HepG2 (cell line): ENCODE measurements at regions not wholly inside any gene's neighbourhood (a gene's known extent, or its start where the extent isn't known, plus 50 kb on each side); places are given as distances from the start of the nearest gene placed in this dataset.
A peak's percentile ranks its signal among the peaks of the same experiment; 100 is the strongest.
"Not testable (repeated sequence)": the region's sequence is repeated elsewhere in the genome, so short reads cannot be mapped to it uniquely, and the experiment has no call there.

Experiments
- ATAC-seq: fragments of 200-7000 bp; cut with Tn5 transposase; 3 replicates; pipeline ENCODE4 v1.9.1; 2020; ENCODE audit warnings: mild to moderate bottlenecking, moderate library complexity
- BruUV-seq: library from RNA; stranded (reverse); fragments of 400-500 nt; replicated peaks from 2 replicates; lab custom pipeline; 2021; lab: Mats Ljungman, UMichigan
- CTCF ChIA-PET: fragments of 300-600 bp; formaldehyde crosslinking; extraction: SDS; loops from one replicate; lab custom pipeline; 2021; ENCODE audit warnings: low total read pairs, inconsistent platforms, low intra/inter-chr PET ratio; lab: Yijun Ruan, JAX
- POLR2A ChIA-PET: fragments of 350-600 bp; sonication (Branson Sonifier 250); formaldehyde crosslinking; loops from one replicate; lab custom pipeline; 2020; ENCODE audit warnings: antibody characterized with exemption, inconsistent platforms; lab: Yijun Ruan, JAX
- DNase-seq: peaks from one replicate; pipeline ENCODE4 v3.0.0-alpha.2; 2015; ENCODE audit warnings: low spot score
- FAIRE-seq: peaks from 3 replicates; lab custom pipeline; 2011; peaks lifted over from hg19 to GRCh38; lab: Jason Lieb, UNC
- H2AFZ ChIP-seq: one replicate; pipeline ENCODE4 v1.6.1; 2011; ENCODE audit warnings: low read length, inconsistent platforms
- H3K27ac ChIP-seq: fragments of 300-600 bp; 3 replicates; pipeline ENCODE4 v1.8.0; 2011; ENCODE audit warnings: mixed run types, mild to moderate bottlenecking, mixed read lengths, low read length, inconsistent platforms; ENCODE audit not compliant: insufficient read depth; ENCODE audit errors: extremely low read length
- H3K27me3 ChIP-seq, 2 experiments: fragments of 200-600 bp in 1 of 2; 2 replicates in 1 of 2; 3 replicates in 1 of 2; pipeline versions ENCODE4 v1.6.0 to v1.8.0; 2011; ENCODE audit warnings: low read length in 2 of 2, mild to moderate bottlenecking in 2 of 2, moderate library complexity in 2 of 2, inconsistent platforms in 1 of 2; ENCODE audit not compliant: insufficient read depth in 2 of 2, control insufficient read depth in 1 of 2
- H3K36me3 ChIP-seq, 2 experiments: fragments of 200-600 bp in 1 of 2; replicated peaks in 1 of 2; 2 replicates in 1 of 2; 3 replicates in 1 of 2; pipeline versions ENCODE4 v1.5.1 to v1.8.0; 2011; ENCODE audit warnings: low read length in 2 of 2, inconsistent platforms in 1 of 2; ENCODE audit not compliant: insufficient read depth in 2 of 2, control insufficient read depth in 1 of 2
- H3K4me1 ChIP-seq: 2 replicates; pipeline ENCODE4 v1.5.1; 2012; ENCODE audit warnings: low read length, inconsistent platforms; ENCODE audit not compliant: insufficient read depth
- H3K4me2 ChIP-seq: 2 replicates; pipeline ENCODE4 v1.6.0; 2011; ENCODE audit warnings: low read depth, low read length, inconsistent platforms
- H3K4me3 ChIP-seq, 3 experiments: fragments of 200-600 bp in 1 of 3; sonication (generic), shearing (Covaris generic) in 1 of 3; replicated peaks in 1 of 3; 2 replicates each; pipeline ENCODE4 v1.5.1; 2011 to 2016; ENCODE audit warnings: low read length in 3 of 3, inconsistent platforms in 2 of 3, low read depth in 2 of 3, mild to moderate bottlenecking in 2 of 3, control low read depth in 1 of 3, mixed read lengths in 1 of 3; ENCODE audit not compliant: insufficient read depth in 1 of 3
- H3K79me2 ChIP-seq: one replicate; pipeline ENCODE4 v1.6.1; 2011; ENCODE audit warnings: low read length, inconsistent platforms; ENCODE audit not compliant: insufficient read depth
- H3K9ac ChIP-seq: 2 replicates; pipeline ENCODE4 v1.6.0; 2011; ENCODE audit warnings: mild to moderate bottlenecking, low read depth, low read length, inconsistent platforms; ENCODE audit not compliant: insufficient read depth
- H3K9me3 ChIP-seq: 2 replicates; pipeline ENCODE4 v1.5.1; 2012; ENCODE audit warnings: mild to moderate bottlenecking, low read length
- H4K20me1 ChIP-seq: 2 replicates; pipeline ENCODE4 v1.6.0; 2011; ENCODE audit warnings: inconsistent platforms, mild to moderate bottlenecking, low read length, moderate library complexity; ENCODE audit not compliant: insufficient read depth
- WGBS: methylation state at CpG from one replicate; pipeline ENCODE4 v1.1.6; 2017; ENCODE audit warnings: low lambda C conversion rate; 5-methylcytosine and 5-hydroxymethylcytosine counted together
- in situ Hi-C: cut with HindIII; loops from 2 replicates; pipeline ENCODE4 v1.10.0; 2017; ENCODE audit warnings: low pct_unique_long_range_greater_than_20kb; ENCODE audit not compliant: extremely low pct_ligation_motif_present
- intact Hi-C: fragments of 100-400 bp; cut with micrococcal nuclease; formaldehyde crosslinking; loops from one replicate; pipeline ENCODE4 v1.10.0; 2022; ENCODE audit not compliant: unreplicated experiment

GRCh38 chr21:10397495-10397915 lies 123.9 kb upstream of the TPTE start:
- POLR2A ChIA-PET, H3K4me1 ChIP-seq, CTCF ChIA-PET, H4K20me1 ChIP-seq, FAIRE-seq, in situ Hi-C loops, BruUV-seq, intact Hi-C loops, H3K27ac ChIP-seq, H3K79me2 ChIP-seq, H3K36me3 ChIP-seq, H2AFZ ChIP-seq, H3K4me2 ChIP-seq, H3K27me3 ChIP-seq, H3K4me3 ChIP-seq, H3K9ac ChIP-seq, DNase-seq: not testable (repeated sequence)
- ATAC-seq: peak; percentile 21
- WGBS: 22% methylated on average over 11 of the region's 13 CpGs
- peaks cover 68% of the 10 kb centered on the region for H3K9me3 ChIP-seq

- H3K9ac ChIP-seq, CTCF ChIA-PET, H4K20me1 ChIP-seq, H3K79me2 ChIP-seq, H2AFZ ChIP-seq, H3K27ac ChIP-seq, H3K4me3 ChIP-seq, H3K27me3 ChIP-seq, H3K36me3 ChIP-seq, ATAC-seq, H3K4me2 ChIP-seq, DNase-seq, POLR2A ChIA-PET, BruUV-seq, H3K4me1 ChIP-seq, intact Hi-C loops, FAIRE-seq, in situ Hi-C loops: not testable (repeated sequence)
- peaks cover 74% of the 10 kb centered on the region for H3K9me3 ChIP-seq
- WGBS: 11% methylated on average over 3 of the region's 10 CpGs
These were observed 122.5 kb upstream of the TPTE start for GRCh38 chr21:10398692-10399489.

- CTCF ChIA-PET, H3K36me3 ChIP-seq, H4K20me1 ChIP-seq, in situ Hi-C loops, H3K4me3 ChIP-seq, H3K4me1 ChIP-seq, ATAC-seq, H3K9ac ChIP-seq, H3K4me2 ChIP-seq, H3K27me3 ChIP-seq, H3K79me2 ChIP-seq, intact Hi-C loops, POLR2A ChIA-PET, FAIRE-seq, DNase-seq, H2AFZ ChIP-seq, H3K27ac ChIP-seq, BruUV-seq: not testable (repeated sequence)
- 42% methylated on average over 16 of the region's 18 CpGs for WGBS
- H3K9me3 ChIP-seq: peaks cover 81% of the 10 kb centered on the region
These were observed 120.6 kb upstream of the TPTE start for GRCh38 chr21:10400622-10401361.

- H3K79me2 ChIP-seq, BruUV-seq, in situ Hi-C loops, H3K4me1 ChIP-seq, H3K9ac ChIP-seq, FAIRE-seq, H4K20me1 ChIP-seq, H3K4me3 ChIP-seq, H3K27me3 ChIP-seq, POLR2A ChIA-PET, H3K4me2 ChIP-seq, CTCF ChIA-PET, ATAC-seq, H3K27ac ChIP-seq, H2AFZ ChIP-seq, DNase-seq, intact Hi-C loops, H3K36me3 ChIP-seq: not testable (repeated sequence)
- WGBS: 39% methylated on average over 5 of the region's 5 CpGs
- peaks cover 76% of the 10 kb centered on the region for H3K9me3 ChIP-seq
These were observed 118.9 kb upstream of the TPTE start for GRCh38 chr21:10402461-10402860.
